ENCODE measurements at regions not wholly inside any gene's neighbourhood (a gene's known extent, or its start where the extent isn't known, plus 50 kb on each side); places are given as distances from the start of the nearest gene placed in this dataset.
A peak's percentile ranks its signal among the peaks of the same experiment; 100 is the strongest.
"Not testable (repeated sequence)": the region's sequence is repeated elsewhere in the genome, so short reads cannot be mapped to it uniquely, and the experiment has no call there.

GRCh38 chr11:122220321-122220720 lies 104.3 kb upstream of the BLID start:
- DNase-seq, result no peak

- DNase-seq, result no peak
These were observed 103.8 kb upstream of the BLID start for GRCh38 chr11:122219791-122220190.

GRCh38 chr11:122215244-122215992 lies 99.4 kb upstream of the BLID start:
- peak; percentile 5 for DNase-seq

DNA sequence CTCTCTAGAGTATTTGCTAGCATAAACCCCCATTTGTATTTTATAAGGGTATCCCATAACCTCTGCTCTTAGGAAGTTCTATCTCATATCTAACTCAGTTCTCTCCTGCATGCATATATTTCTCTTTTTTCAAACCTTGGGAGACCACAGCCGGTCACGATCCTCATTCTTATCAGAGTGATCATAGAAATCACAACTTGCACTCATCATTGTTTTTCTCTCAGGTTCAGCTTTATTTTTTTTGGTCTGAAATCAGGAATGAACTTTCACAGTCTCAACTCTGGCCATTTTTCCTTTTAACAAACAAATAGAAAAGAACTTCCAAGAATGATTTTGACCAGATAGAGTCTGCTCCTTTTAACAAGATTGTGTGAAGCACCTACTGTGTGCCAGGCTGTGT lies 98.6 kb upstream of the BLID start:
- no peak for DNase-seq

- no peak for DNase-seq
These were observed 98.1 kb upstream of the BLID start for GRCh38 chr11:122214080-122214479.

DNA sequence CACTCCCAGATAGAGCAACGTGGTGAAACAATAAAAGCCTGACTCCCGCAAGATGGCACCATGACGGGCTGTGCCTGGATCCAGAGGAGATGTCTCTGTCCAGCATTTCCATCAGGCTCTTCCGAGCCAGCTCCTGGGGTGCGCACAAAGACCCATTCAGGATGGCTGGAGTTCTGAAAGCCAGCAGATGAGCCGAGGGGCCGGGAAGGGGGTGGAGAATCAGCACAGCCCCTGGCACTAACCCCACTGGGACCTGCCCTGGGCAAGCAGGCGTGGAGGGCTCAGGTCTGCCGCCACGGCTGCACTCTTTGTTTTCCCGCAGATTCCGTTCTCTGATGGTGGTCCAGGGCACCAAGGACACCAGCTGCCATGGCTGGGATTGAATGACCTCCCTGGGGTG lies 97.2 kb upstream of the BLID start:
- no peak for DNase-seq

- DNase-seq, result no peak
These were observed 94.5 kb upstream of the BLID start for GRCh38 chr11:122210367-122210997.

DNA sequence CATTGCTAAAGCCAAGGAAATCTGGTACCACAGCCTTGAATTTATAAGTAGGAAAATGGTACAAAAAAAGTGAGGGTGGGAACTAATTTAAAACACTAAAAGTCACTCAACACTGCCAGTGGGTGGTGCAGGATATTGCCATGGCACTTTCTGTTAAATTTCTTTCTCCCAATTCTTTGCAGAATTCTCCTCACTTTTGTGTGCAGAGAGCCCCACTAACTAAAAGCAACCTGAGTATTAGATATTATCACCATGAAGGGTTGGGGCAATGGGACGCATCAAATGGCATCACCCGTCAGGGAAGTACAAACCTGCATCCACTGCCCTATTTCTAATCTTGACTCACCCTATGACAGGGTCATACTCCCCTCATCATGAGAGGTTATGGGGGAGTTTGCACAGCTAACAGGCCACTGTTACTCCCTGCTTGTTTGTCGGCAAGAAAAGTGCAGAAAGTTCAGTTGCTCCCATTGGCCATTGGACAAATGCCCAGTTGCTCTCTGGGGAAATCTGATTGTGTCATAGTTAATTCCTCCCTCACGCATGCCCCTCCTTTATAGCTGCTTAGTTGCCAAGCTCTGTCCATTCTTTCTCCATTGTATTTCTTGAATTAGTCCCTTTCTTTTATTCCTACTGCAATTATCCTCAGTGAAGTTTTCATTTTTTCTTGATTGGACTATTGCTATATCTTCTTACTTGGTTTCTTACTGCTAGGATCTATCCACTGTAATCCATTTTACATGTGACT lies 93.8 kb upstream of the BLID start:
- no peak for DNase-seq

- DNase-seq, result no peak
These were observed 92.1 kb upstream of the BLID start for GRCh38 chr11:122207921-122208764.

DNA sequence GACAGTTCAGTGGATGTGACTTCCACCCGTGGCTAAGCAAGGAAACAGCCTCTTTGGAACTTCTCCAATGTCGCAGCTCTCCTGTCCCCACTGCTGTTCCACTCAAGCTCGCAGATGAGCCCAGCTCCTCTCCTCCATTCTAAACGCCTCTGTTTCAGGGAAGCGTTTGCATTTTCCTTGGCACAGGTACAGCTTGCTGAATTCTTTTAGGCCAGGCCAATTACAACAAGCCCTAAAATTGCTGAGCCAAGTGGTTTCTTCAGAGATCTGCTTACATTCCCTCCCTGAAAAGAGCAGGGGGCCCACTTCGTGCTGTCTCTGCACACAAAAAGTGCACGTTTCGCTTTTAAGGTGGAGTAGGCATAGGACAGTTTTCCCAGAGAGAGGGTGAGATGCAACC lies 91.5 kb upstream of the BLID start:
- DNase-seq, result no peak

GRCh38 chr11:122205036-122205435 lies 89.0 kb upstream of the BLID start:
- no peak for DNase-seq

- DNase-seq, result no peak
These were observed 88.2 kb upstream of the BLID start for GRCh38 chr11:122204206-122204605.

DNA sequence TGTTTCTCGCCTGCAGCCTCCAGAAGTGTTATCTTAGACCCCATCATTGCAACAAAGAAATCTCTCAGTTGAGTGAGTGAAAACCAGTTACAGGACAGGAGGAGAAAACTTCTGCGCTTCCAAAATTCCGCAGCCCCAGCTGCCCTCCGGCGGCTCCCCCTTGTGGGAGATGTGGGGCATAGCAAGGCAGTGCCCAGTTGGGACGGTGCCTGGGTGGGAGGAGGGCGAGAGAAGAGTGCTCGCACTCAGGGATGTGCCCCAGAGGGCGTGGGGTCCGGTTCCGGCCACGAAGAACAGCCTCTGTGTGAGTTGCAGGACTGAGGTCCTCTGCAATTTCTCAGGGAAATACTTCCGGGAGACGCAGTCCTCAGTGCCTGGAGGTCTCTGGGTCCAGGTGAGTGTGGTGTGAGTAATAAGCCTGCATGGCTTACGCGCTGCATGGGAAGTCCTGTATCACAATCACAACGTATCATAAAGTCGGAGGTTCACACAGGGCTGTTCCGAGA lies 87.0 kb upstream of the BLID start:
- DNase-seq, result peak; percentile 26

- DNase-seq, result no peak
These were observed 86.3 kb upstream of the BLID start for GRCh38 chr11:122202161-122202950.

DNA sequence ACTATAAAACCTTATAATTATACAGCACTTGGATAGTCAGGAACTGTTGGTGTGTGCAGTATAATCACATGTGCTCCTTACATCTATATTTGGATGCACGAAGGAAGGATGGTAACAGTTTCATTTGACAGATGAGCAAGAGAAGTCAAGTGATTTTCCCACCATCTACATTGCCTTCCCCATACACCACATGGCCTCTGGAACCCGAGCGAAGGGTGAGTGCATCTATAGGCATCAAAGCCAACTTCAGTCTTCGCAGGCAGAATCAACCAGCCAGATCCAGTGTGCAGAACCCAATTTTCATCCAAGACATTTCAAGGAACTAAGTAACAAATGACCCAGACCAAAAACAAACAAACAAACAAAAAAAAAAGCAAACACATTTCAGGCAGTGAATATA lies 85.1 kb upstream of the BLID start:
- DNase-seq, result no peak

DNA sequence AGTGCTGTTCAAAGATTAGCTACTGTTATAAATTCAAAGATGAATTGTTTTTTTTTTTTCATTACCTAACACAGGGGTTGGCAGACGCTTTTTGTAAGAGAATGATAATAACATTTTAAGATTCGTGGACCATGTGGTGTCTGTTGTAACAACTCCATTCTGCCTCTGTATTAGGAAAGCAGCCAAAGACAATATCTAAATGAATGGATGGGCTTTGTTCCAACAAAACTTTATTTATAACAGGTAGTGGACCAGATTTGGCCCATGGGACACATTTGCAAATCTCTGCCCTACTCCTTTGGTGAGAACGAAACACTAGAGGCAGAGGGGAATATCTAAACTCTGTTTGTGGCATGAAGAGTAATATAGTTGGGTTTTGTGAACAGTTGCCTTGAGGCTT lies 83.6 kb upstream of the BLID start:
- DNase-seq, result no peak

DNA sequence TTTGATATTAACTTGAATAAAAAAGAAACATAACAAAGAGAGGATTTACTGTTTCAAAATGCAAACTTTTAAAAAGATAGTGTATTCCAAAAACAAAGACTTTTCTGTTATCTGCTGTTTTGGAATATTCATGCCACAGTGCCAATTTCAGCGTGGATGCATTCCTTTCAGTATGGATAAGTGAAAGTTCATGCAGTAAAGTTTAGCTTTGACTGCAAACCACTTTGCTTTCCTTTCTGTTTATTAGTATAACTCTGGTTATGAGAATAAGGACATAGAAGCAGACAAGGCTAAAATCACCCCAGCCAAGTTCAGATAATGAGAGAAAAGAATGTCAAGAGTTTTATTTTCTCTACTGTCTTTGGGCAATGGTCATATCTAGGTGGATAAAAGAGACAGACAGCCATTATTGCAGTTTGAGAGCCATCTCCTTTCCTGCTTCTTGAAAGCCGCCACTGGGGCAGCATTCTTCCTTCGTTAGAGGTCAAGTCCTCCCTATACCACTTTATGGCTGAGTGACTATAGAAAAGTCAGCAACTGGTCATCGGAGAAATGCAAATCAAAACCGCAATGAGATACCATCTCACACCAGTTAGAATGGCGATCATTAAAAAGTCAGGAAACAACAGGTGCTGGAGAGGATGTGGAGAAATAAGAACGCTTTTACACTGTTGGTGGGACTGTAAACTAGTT lies 82.4 kb upstream of the BLID start:
- no peak for DNase-seq

DNA sequence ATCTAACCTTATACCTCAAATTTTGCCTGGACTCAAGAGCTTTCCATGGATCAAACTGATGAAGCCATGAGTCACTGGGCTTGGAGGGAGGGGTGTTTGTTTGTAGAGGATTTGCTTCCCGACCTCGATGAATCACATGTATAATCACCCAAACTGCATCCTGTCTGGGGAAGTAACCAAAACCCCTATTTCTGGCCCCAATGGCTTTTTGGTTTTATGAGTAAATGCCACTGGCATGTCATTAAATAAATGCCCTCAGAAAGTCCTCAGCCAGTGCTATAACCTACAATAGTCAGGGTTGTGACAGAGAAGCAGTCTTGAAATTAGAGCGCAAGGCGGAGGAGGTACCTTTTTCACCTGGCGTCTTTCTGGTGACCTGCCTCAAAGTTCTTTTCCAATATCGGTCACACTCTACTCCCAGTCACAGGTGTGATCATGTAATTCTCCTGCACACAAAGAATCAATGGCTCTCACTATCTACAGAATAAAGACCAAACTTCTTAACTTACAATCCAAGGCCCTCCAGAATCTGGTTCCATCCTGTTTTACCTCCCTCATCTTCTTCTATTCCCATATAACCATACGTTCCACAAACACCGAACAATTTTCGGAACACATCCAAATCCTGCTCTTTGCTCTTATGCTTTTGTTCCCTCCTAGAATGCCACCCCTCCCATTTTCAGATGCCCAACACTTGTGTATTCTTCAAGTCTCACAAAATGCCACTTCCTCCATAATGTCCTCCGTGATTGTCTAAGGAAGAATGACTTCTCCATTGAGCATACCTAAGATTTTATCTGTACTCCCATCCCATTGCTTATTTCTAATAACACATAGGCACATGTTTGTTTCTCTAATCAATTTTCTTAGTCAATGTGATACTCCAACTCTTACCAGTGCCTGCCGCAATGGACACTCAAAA lies 81.3 kb upstream of the BLID start:
- DNase-seq, result no peak

DNA sequence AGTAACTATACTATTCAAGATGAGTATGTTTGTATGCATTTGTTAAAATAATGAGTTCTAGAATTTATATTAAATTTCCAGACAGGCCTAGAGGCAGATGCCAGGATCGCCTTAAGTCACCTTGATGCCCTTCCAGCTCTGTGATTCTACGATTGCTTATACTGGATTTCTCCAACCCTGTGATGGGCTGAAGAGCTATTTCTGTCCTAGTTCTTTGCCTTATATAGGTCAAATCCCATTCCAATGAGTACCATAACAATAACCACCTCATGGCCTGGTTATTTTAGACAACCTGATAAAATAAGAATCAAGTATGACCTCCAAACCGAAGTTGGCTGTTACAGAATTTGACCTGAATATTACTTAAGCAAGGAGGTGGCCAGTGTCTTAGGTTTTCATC lies 79.8 kb upstream of the BLID start:
- DNase-seq, result no peak

DNA sequence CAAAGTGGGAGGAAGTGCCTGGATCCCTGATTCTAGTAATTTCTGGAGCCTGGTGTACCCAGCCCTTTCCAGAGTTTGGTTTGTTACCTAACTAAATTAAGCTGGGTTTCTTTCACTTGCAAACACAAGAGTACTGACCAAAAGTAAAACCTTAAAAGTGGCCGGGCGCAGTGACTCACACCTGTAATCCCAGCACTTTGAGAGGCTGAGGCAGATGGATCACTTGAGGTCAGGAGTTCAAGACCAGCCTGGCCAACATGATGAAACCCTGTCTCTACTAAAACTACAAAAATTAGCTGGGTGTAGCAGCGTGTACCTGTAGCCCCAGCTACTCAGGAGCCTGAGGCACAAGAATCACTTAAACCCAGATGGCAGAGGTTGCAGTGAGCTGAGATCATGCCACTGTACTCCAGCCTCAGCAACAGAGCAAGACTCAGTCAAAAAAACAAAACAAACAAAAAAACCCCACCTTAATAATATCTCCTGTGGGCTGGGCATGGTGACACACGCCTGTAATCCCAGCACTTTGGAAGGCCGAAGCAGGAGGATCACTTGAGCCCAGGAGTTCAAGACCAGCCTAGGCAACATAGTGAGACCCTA lies 78.0 kb upstream of the BLID start:
- not testable (repeated sequence) for DNase-seq

Data from stimulated activated CD4-positive, alpha-beta T cell treated with anti-CD3 and anti-CD28 coated beads, Interleukin-4, amount 100 ng/mL, for 24 hours (primary cell).